ENCODE measurements at regions not wholly inside any gene's neighbourhood (a gene's known extent, or its start where the extent isn't known, plus 50 kb on each side); places are given as distances from the start of the nearest gene placed in this dataset.
"Not testable (repeated sequence)": the region's sequence is repeated elsewhere in the genome, so short reads cannot be mapped to it uniquely, and the experiment has no call there.

- Histone ChIP-seq H3K36me3 (ENCODE audit: low read depth) (no peaks in the 10 kb centered on the region), H2AFZ (no peak overlapping the region), H3K79me2 (ENCODE audit: insufficient read depth) (no peaks in the 10 kb centered on the region), H3K4me1 (ENCODE audit: insufficient read depth) (no peaks in the 10 kb centered on the region), H3K9ac (no peak overlapping the region), H3K9me3 (ENCODE audit: low read depth) (no peaks in the 10 kb centered on the region), H3K27me3 (replicated peaks; ENCODE audit: insufficient read depth) (no peaks in the 10 kb centered on the region), H4K20me1 (ENCODE audit: insufficient read depth) (no peaks in the 10 kb centered on the region), H3K27ac (no peak overlapping the region), H3K4me3 (no peak overlapping the region), H3F3A (ENCODE audit: insufficient read depth) (no peaks in the 10 kb centered on the region), H3K4me2 (ENCODE audit: unreplicated experiment) (no peak overlapping the region), H3K9me2 (ENCODE audit: insufficient read depth) (no peaks in the 10 kb centered on the region)
- DNase-seq: no peak
- WGBS, 2 experiments (ENCODE audit: low coverage in 1 of 2, low lambda C conversion rate in 2 of 2, missing lambda C conversion rate in 2 of 2): 28 to 38% methylated on average over 3 of the region's 3 CpGs
- in situ Hi-C loops (cut with MboI): no loop called here
- TF ChIP-seq EZH2phosphoT487 (IDR thresholded peaks at IDR 0.05; ENCODE audit: insufficient read depth, low read depth) (no peak), EZH2 (IDR thresholded peaks at IDR 0.05; ENCODE audit: insufficient read depth, poor library complexity, severe bottlenecking) (no peak)
These were observed 356.0 kb downstream of the GATA3 start for GRCh38 chr10:8410506-8410905.

GRCh38 chr10:8412541-8412940 is 358.1 kb downstream of the GATA3 start:
- H3K79me2 ChIP-seq (ENCODE audit: insufficient read depth): no peaks in the 10 kb centered on the region
- no peaks in the 10 kb centered on the region for H3K9me2 ChIP-seq (ENCODE audit: insufficient read depth)
- H4K20me1 ChIP-seq (ENCODE audit: insufficient read depth): no peaks in the 10 kb centered on the region
- H3F3A ChIP-seq (ENCODE audit: insufficient read depth): no peaks in the 10 kb centered on the region
- H3K9ac ChIP-seq: no peak overlapping the region
- no peaks in the 10 kb centered on the region for H3K9me3 ChIP-seq (ENCODE audit: low read depth)
- no peaks in the 10 kb centered on the region for H3K4me1 ChIP-seq (ENCODE audit: insufficient read depth)
- H3K4me2 ChIP-seq (ENCODE audit: unreplicated experiment): no peak overlapping the region
- in situ Hi-C loops (cut with MboI): no loop called here
- DNase-seq: no peak
- TF ChIP-seq EZH2phosphoT487 (IDR thresholded peaks at IDR 0.05; ENCODE audit: insufficient read depth, low read depth) (no peak), EZH2 (IDR thresholded peaks at IDR 0.05; ENCODE audit: insufficient read depth, poor library complexity, severe bottlenecking) (no peak)
- H3K36me3 ChIP-seq (ENCODE audit: low read depth): no peaks in the 10 kb centered on the region
- H3K27me3 ChIP-seq (replicated peaks; ENCODE audit: insufficient read depth): no peaks in the 10 kb centered on the region
- H3K27ac ChIP-seq: no peak overlapping the region
- H3K4me3 ChIP-seq: no peak overlapping the region
- H2AFZ ChIP-seq: no peak overlapping the region
- 46 to 51% methylated on average over 6 of the region's 6 CpGs for WGBS, 2 experiments (ENCODE audit: low coverage in 1 of 2, low lambda C conversion rate in 2 of 2, missing lambda C conversion rate in 2 of 2)

GRCh38 chr10:8415029-8415428 is 360.5 kb downstream of the GATA3 start:
- H3K27ac ChIP-seq; H3K4me3 ChIP-seq; H3K4me2 ChIP-seq (ENCODE audit: unreplicated experiment); H4K20me1 ChIP-seq (ENCODE audit: insufficient read depth); in situ Hi-C loops (cut with MboI); H3K9me3 ChIP-seq (ENCODE audit: low read depth); H2AFZ ChIP-seq; H3F3A ChIP-seq (ENCODE audit: insufficient read depth); H3K36me3 ChIP-seq (ENCODE audit: low read depth); H3K9me2 ChIP-seq (ENCODE audit: insufficient read depth); H3K27me3 ChIP-seq (replicated peaks; ENCODE audit: insufficient read depth); H3K4me1 ChIP-seq (ENCODE audit: insufficient read depth); H3K9ac ChIP-seq; H3K79me2 ChIP-seq (ENCODE audit: insufficient read depth); DNase-seq: not testable (repeated sequence)
- 2 to 21% methylated on average over 2 of the region's 2 CpGs for WGBS, 2 experiments (ENCODE audit: low coverage in 1 of 2, low lambda C conversion rate in 2 of 2, missing lambda C conversion rate in 2 of 2)

GRCh38 chr10:8416192-8416701 is 361.8 kb downstream of the GATA3 start:
- H3K4me3 ChIP-seq: no peak overlapping the region
- H3K27me3 ChIP-seq (replicated peaks; ENCODE audit: insufficient read depth): no peaks in the 10 kb centered on the region
- H3F3A ChIP-seq (ENCODE audit: insufficient read depth): no peaks in the 10 kb centered on the region
- no peaks in the 10 kb centered on the region for H3K36me3 ChIP-seq (ENCODE audit: low read depth)
- WGBS, 2 experiments (ENCODE audit: low coverage in 1 of 2, low lambda C conversion rate in 2 of 2, missing lambda C conversion rate in 2 of 2): 32 to 36% methylated on average over 8 of the region's 8 CpGs
- in situ Hi-C loops (cut with MboI): no loop called here
- H3K9me2 ChIP-seq (ENCODE audit: insufficient read depth): no peaks in the 10 kb centered on the region
- no peak overlapping the region for H3K9ac ChIP-seq
- H3K4me1 ChIP-seq (ENCODE audit: insufficient read depth): no peaks in the 10 kb centered on the region
- TF ChIP-seq EZH2 (IDR thresholded peaks at IDR 0.05; ENCODE audit: insufficient read depth, poor library complexity, severe bottlenecking) (no peak), EZH2phosphoT487 (IDR thresholded peaks at IDR 0.05; ENCODE audit: insufficient read depth, low read depth) (no peak)
- no peak overlapping the region for H2AFZ ChIP-seq
- no peak overlapping the region for H3K27ac ChIP-seq
- no peak for DNase-seq
- no peaks in the 10 kb centered on the region for H3K79me2 ChIP-seq (ENCODE audit: insufficient read depth)
- no peak overlapping the region for H3K4me2 ChIP-seq (ENCODE audit: unreplicated experiment)
- no peaks in the 10 kb centered on the region for H4K20me1 ChIP-seq (ENCODE audit: insufficient read depth)
- no peaks in the 10 kb centered on the region for H3K9me3 ChIP-seq (ENCODE audit: low read depth)

GRCh38 chr10:8416760-8417159 is 362.3 kb downstream of the GATA3 start:
- TF ChIP-seq EZH2 (IDR thresholded peaks at IDR 0.05; ENCODE audit: insufficient read depth, poor library complexity, severe bottlenecking): no peak
- no peak for TF ChIP-seq EZH2phosphoT487 (IDR thresholded peaks at IDR 0.05; ENCODE audit: insufficient read depth, low read depth)
- Histone ChIP-seq H3K27me3 (replicated peaks; ENCODE audit: insufficient read depth) (no peaks in the 10 kb centered on the region), H3K4me2 (ENCODE audit: unreplicated experiment) (no peak overlapping the region), H4K20me1 (ENCODE audit: insufficient read depth) (no peaks in the 10 kb centered on the region), H3K9ac (no peak overlapping the region), H2AFZ (no peak overlapping the region), H3F3A (ENCODE audit: insufficient read depth) (no peaks in the 10 kb centered on the region), H3K4me3 (no peak overlapping the region), H3K9me3 (ENCODE audit: low read depth) (no peaks in the 10 kb centered on the region), H3K36me3 (ENCODE audit: low read depth) (no peaks in the 10 kb centered on the region), H3K79me2 (ENCODE audit: insufficient read depth) (no peaks in the 10 kb centered on the region), H3K27ac (no peak overlapping the region), H3K4me1 (ENCODE audit: insufficient read depth) (no peaks in the 10 kb centered on the region), H3K9me2 (ENCODE audit: insufficient read depth) (no peaks in the 10 kb centered on the region)
- DNase-seq: no peak
- in situ Hi-C loops (cut with MboI): no loop called here
- 29 to 31% methylated on average over 3 of the region's 3 CpGs for WGBS, 2 experiments (ENCODE audit: low coverage in 1 of 2, low lambda C conversion rate in 2 of 2, missing lambda C conversion rate in 2 of 2)
